ENCODE measurements at regions not wholly inside any gene's neighbourhood (a gene's known extent, or its start where the extent isn't known, plus 50 kb on each side); places are given as distances from the start of the nearest gene placed in this dataset.

DNA sequence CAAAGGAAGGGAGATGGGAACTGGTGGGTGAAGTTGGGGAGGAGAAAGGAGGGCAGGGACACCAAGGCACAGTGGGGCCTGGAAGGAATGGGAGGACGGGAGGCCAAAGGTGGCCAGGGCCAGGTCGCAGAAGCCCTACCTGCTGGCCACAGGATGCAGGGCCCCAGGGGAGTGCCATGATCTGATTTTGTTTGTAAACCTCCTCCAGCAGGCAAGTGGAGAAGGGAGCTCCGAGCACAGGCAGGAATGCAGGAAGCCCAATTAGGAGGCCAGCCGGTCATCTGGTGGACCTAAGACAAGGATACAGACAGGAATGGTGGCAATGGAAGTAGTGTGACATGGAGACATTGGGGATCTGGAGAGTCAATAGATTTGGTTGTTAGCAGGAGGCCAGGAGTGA lies 107.0 kb upstream of the ZMIZ1 start:
- Histone ChIP-seq H3K27ac (ENCODE audit: low read depth, low read length) (no peak overlapping the region), H3K27me3 (ENCODE audit: insufficient read depth, low read length) (no peaks in the 10 kb centered on the region), H3K4me3 (ENCODE audit: low read length) (no peak overlapping the region), H3K4me1 (ENCODE audit: insufficient read depth, low read length) (peaks cover 18% of the 10 kb centered on the region), H3K36me3 (ENCODE audit: insufficient read depth, low read length) (no peaks in the 10 kb centered on the region), H3K9me3 (ENCODE audit: insufficient read depth, low read depth, low read length) (no peaks in the 10 kb centered on the region), H3K9ac (ENCODE audit: low read depth, low read length) (no peak overlapping the region; the same call in 1 of the 2 replicates)
- 82% methylated on average over 4 of the region's 4 CpGs for WGBS

DNA sequence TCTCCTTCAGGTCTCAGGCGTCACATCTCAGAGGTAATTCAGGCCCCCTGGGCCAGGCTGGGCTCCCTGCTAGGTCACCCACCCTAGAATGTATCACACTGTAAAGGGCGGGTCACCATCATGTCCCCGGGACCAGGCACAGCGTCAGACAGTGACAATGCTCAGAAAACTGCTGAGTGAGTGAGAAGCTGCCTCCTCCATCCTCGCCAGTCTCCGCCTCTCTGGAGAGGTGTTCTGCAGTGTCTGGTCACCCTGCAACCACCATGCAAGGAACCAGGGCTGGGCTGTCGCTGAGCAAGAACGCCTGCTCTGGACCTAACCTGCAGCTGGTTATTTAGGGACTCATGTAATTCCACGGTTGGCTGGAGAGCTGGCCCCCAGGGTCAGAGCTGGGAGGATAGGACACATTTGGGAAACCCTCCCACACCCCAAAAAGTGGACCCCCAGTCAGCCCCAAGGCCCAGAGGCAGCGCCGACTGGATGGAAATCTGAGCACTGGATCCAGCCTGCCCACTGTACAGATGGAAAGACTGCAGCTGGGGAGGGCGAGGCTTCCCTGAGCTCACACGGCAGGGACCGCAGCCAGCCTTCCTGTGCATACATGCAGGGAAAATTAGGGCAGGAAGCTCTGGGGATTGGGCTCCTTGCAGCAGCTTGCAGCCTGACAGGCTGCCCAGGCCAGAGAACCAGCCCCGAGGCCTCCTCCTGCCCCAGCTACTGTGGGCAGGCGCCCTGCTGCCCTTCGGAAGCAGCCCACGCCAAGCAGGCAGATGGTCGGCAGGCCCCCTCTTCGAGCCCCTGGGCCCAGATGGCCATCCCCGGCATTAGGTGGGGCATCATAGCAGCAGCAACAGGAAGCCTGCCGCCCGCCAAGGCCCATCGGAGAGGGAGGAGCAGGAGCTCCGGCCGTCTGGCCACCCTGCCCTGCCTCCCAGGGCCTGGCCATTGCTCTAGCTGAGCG lies 105.4 kb upstream of the ZMIZ1 start:
- H3K27ac ChIP-seq (ENCODE audit: low read depth, low read length) = no peak overlapping the region
- H3K9me3 ChIP-seq (ENCODE audit: insufficient read depth, low read depth, low read length) = no peaks in the 10 kb centered on the region
- 85% methylated on average over 27 of the region's 27 CpGs for WGBS
- H3K27me3 ChIP-seq (ENCODE audit: insufficient read depth, low read length) = no peaks in the 10 kb centered on the region
- H3K9ac ChIP-seq (ENCODE audit: low read depth, low read length) = no peak overlapping the region
- H3K4me1 ChIP-seq (ENCODE audit: insufficient read depth, low read length) = peaks cover 18% of the 10 kb centered on the region
- no peak overlapping the region for H3K4me3 ChIP-seq (ENCODE audit: low read length)
- no peaks in the 10 kb centered on the region for H3K36me3 ChIP-seq (ENCODE audit: insufficient read depth, low read length)

GRCh38 chr10:78964274-78964951 lies 104.4 kb upstream of the ZMIZ1 start:
- H3K9ac ChIP-seq (ENCODE audit: low read depth, low read length) = peak overlapping the region; percentile 39

DNA sequence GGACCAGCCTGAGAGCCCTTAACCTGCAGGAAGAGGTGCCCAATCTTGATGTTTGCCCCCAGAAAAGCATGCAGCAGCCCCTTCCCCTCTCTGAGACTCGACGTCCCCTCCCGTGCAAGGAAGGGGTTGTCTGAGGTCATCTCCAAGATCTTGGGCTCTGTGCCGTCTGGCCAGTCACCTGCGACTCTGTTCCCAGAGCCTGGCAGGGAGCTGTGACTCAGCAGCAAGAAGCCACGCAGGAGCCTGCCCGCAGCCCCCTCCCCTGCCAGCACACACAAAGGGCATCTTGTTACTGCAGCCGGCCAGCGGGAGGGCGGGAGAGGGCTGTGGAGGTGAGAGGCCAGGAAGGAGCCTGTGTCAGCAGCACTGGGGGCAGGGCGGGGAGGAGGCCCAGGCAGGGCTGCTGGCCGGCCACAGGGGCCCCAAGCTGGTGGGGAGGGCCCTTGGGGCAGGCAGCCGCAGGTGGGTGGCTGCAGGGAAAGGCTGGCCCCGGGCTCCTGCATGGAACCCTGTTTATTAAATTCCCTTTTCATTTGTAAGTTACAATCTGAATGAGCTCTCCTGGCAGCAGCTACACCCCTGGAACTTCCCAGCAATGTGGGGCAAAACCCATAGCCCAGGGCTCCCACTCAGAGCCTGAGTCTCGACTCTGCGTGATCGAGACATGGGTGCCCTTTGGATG lies 103.7 kb upstream of the ZMIZ1 start:
- H3K4me1 ChIP-seq (ENCODE audit: insufficient read depth, low read length) = peaks cover 22% of the 10 kb centered on the region
- 16% methylated on average over 17 of the region's 17 CpGs for WGBS
- no peak overlapping the region for H3K4me3 ChIP-seq (ENCODE audit: low read length)
- peak overlapping the region; percentile 52; the same call in 1 of the 2 replicates for H3K27ac ChIP-seq (ENCODE audit: low read depth, low read length)
- H3K27me3 ChIP-seq (ENCODE audit: insufficient read depth, low read length) = no peaks in the 10 kb centered on the region
- peak overlapping the region; percentile 39 for H3K9ac ChIP-seq (ENCODE audit: low read depth, low read length)
- H3K9me3 ChIP-seq (ENCODE audit: insufficient read depth, low read depth, low read length) = no peaks in the 10 kb centered on the region
- H3K36me3 ChIP-seq (ENCODE audit: insufficient read depth, low read length) = no peaks in the 10 kb centered on the region

More at GRCh38 chr10:78964274-78964951, 104.4 kb upstream of the ZMIZ1 start:
- H3K4me1 ChIP-seq (ENCODE audit: insufficient read depth, low read length) = peaks cover 19% of the 10 kb centered on the region
- no peak overlapping the region for H3K4me3 ChIP-seq (ENCODE audit: low read length)
- 91% methylated on average over 5 of the region's 5 CpGs for WGBS
- no peaks in the 10 kb centered on the region for H3K36me3 ChIP-seq (ENCODE audit: insufficient read depth, low read length)
- no peaks in the 10 kb centered on the region for H3K27me3 ChIP-seq (ENCODE audit: insufficient read depth, low read length)
- peak overlapping the region; percentile 52; the same call in 1 of the 2 replicates for H3K27ac ChIP-seq (ENCODE audit: low read depth, low read length)
- H3K9me3 ChIP-seq (ENCODE audit: insufficient read depth, low read depth, low read length) = no peaks in the 10 kb centered on the region

DNA sequence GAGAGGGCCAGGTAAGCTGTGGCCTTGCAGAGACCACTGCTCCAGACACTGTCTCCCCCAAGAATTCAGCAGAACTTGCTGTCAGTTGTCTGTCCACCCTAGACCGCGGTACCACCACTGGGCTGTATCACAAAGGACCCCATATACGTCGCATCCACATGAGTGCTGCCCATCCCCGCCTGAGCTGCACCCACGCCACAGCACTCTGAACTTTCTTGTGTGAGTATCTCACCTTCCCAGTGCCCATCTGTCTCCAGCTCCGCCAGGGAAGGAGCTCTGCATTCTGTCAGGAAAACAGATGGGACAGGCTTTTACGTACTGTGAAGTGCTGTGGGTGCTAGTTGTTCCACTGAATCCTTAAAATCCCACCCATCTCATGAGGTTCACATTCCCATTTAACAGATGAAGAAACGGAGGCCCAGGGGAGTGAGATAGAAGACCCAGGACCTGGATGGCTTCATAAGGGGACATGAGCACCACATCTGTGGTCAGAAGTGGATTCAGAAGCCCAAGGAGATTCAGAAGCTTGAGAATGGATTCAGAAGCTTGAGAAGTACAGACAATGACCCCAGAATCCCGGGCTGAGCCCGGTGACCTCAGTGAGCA lies 102.5 kb upstream of the ZMIZ1 start:
- Histone ChIP-seq H3K27me3 (ENCODE audit: insufficient read depth, low read length) (no peaks in the 10 kb centered on the region), H3K4me1 (ENCODE audit: insufficient read depth, low read length) (peaks cover 20% of the 10 kb centered on the region), H3K36me3 (ENCODE audit: insufficient read depth, low read length) (no peaks in the 10 kb centered on the region), H3K9me3 (ENCODE audit: insufficient read depth, low read depth, low read length) (no peaks in the 10 kb centered on the region), H3K9ac (ENCODE audit: low read depth, low read length) (no peak overlapping the region), H3K27ac (ENCODE audit: low read depth, low read length) (no peak overlapping the region), H3K4me3 (ENCODE audit: low read length) (no peak overlapping the region)
- WGBS = 90% methylated on average over 11 of the region's 11 CpGs

GRCh38 chr10:78966844-78967488 lies 101.8 kb upstream of the ZMIZ1 start:
- Histone ChIP-seq H3K9me3 (ENCODE audit: insufficient read depth, low read depth, low read length) (no peaks in the 10 kb centered on the region), H3K9ac (ENCODE audit: low read depth, low read length) (no peak overlapping the region), H3K27ac (ENCODE audit: low read depth, low read length) (no peak overlapping the region), H3K4me3 (ENCODE audit: low read length) (no peak overlapping the region), H3K4me1 (ENCODE audit: insufficient read depth, low read length) (peaks cover 17% of the 10 kb centered on the region), H3K27me3 (ENCODE audit: insufficient read depth, low read length) (no peaks in the 10 kb centered on the region), H3K36me3 (ENCODE audit: insufficient read depth, low read length) (no peaks in the 10 kb centered on the region)
- WGBS = 96% methylated on average over 8 of the region's 8 CpGs

DNA sequence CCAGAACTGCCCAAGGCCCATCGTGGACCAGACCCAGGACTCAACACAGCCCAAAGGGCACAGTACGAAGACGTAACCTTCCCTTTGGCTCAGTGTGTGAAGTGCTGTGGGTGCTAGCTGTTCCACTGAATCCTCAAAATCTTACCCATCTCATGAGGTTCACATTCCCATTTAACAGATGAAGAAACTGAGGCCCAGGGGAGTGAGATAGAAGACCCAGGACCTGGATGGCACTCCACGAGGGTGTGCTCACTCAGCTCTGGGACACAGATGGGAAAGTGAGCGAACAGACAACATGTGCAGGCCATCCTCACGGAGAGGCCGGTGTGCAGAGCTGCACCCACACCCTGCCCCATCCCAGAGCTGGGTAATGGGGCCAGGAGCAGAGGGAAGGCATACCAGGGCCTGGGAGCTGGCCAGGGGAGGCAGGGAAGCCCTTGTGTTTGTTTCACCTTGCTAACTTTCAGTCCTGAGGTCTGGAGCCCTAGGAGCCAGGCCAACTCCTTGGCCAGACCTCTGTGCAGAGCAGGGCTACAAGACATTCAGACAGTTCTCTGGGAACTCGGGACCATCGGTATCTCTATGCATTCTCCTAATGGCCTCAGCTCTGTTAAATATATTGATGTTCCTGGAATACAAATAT lies 100.3 kb upstream of the ZMIZ1 start:
- 91% methylated on average over 9 of the region's 9 CpGs for WGBS
- H3K4me3 ChIP-seq (ENCODE audit: low read length) = no peak overlapping the region
- H3K4me1 ChIP-seq (ENCODE audit: insufficient read depth, low read length) = peaks cover 30% of the 10 kb centered on the region

DNA sequence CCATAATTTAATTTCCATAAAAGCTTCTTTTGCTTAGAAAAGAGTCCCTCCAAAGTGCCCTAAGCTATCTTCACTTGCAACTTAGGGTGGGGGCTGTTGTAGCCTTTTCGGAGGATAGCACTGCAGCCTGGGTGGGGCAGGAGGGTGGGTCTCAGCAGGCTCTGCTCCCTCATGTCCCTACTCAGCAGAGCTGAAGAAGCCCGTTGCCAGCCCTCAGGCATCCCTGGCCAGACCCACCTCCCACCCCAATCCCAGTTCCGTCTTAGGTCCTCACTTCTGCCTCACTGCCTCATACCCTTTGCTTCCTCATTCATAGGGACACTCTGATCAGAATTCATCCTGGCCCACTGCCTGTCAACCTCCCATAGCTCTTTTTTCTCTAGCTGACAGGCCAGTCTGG lies 99.8 kb upstream of the ZMIZ1 start:
- H3K4me3 ChIP-seq (ENCODE audit: low read length) = no peak overlapping the region
- H3K9ac ChIP-seq (ENCODE audit: low read depth, low read length) = no peak overlapping the region
- no peak overlapping the region for H3K27ac ChIP-seq (ENCODE audit: low read depth, low read length)
- 90% methylated on average over 3 of the region's 3 CpGs for WGBS
- no peaks in the 10 kb centered on the region for H3K9me3 ChIP-seq (ENCODE audit: insufficient read depth, low read depth, low read length)
- H3K36me3 ChIP-seq (ENCODE audit: insufficient read depth, low read length) = no peaks in the 10 kb centered on the region
- peaks cover 30% of the 10 kb centered on the region for H3K4me1 ChIP-seq (ENCODE audit: insufficient read depth, low read length)
- no peaks in the 10 kb centered on the region for H3K27me3 ChIP-seq (ENCODE audit: insufficient read depth, low read length)

More for the DNA sequence above, 100.3 kb upstream of the ZMIZ1 start:
- no peaks in the 10 kb centered on the region for H3K27me3 ChIP-seq (ENCODE audit: insufficient read depth, low read length)
- no peak overlapping the region for H3K27ac ChIP-seq (ENCODE audit: low read depth, low read length)
- H3K9ac ChIP-seq (ENCODE audit: low read depth, low read length) = no peak overlapping the region
- no peaks in the 10 kb centered on the region for H3K9me3 ChIP-seq (ENCODE audit: insufficient read depth, low read depth, low read length)
- no peaks in the 10 kb centered on the region for H3K36me3 ChIP-seq (ENCODE audit: insufficient read depth, low read length)

DNA sequence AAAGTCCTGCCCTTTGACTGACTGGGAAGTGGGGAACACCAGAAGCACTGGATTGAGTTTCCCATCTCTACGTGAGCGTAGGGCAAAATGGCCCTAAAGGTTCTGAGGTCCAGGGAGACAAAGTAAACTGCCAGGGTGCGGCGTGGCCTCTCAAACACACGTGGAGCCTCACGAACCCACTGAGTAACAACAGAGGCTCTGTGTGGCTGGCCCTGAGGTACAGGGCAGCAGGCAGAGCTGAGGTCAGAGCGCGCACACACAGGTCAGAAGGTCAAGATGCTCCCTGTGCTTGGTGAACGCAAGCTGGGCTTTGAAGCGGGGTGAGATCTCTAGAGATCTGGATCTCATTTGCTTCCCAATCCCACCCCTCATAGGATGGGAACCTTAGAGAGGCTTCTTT lies 99.0 kb upstream of the ZMIZ1 start:
- Histone ChIP-seq H3K36me3 (ENCODE audit: insufficient read depth, low read length) (no peaks in the 10 kb centered on the region), H3K9me3 (ENCODE audit: insufficient read depth, low read depth, low read length) (no peaks in the 10 kb centered on the region), H3K27me3 (ENCODE audit: insufficient read depth, low read length) (no peaks in the 10 kb centered on the region), H3K9ac (ENCODE audit: low read depth, low read length) (no peak overlapping the region), H3K4me1 (ENCODE audit: insufficient read depth, low read length) (peaks cover 33% of the 10 kb centered on the region), H3K27ac (ENCODE audit: low read depth, low read length) (no peak overlapping the region), H3K4me3 (ENCODE audit: low read length) (no peak overlapping the region)
- 87% methylated on average over 10 of the region's 10 CpGs for WGBS

DNA sequence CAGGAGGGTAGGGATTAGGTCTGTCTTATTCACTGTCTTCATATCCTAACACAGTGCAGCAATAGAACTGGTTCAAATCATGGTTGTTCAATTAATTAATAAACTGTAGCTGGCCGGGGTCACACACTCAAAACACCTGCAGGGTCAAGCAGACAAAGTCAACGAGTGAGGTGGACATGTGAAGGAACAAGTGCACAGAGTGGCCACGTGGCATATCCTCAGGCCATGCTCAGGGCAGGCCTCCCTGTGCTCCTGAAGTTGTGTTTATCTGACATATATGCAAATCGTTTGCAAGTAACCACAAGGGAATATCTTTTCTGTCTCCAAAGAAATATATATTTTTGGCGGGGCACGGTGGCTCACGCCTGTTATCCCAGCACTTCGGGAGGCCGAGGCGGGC lies 98.5 kb upstream of the ZMIZ1 start:
- H3K9ac ChIP-seq (ENCODE audit: low read depth, low read length) = no peak overlapping the region
- H3K9me3 ChIP-seq (ENCODE audit: insufficient read depth, low read depth, low read length) = no peaks in the 10 kb centered on the region
- H3K27me3 ChIP-seq (ENCODE audit: insufficient read depth, low read length) = no peaks in the 10 kb centered on the region
- H3K27ac ChIP-seq (ENCODE audit: low read depth, low read length) = no peak overlapping the region
- peaks cover 34% of the 10 kb centered on the region for H3K4me1 ChIP-seq (ENCODE audit: insufficient read depth, low read length)
- WGBS = 97% methylated on average over 10 of the region's 10 CpGs
- no peak overlapping the region for H3K4me3 ChIP-seq (ENCODE audit: low read length)
- H3K36me3 ChIP-seq (ENCODE audit: insufficient read depth, low read length) = no peaks in the 10 kb centered on the region

Data from HUES64 (cell line).